ENCODE measurements at regions not wholly inside any gene's neighbourhood (a gene's known extent, or its start where the extent isn't known, plus 50 kb on each side); places are given as distances from the start of the nearest gene placed in this dataset.

GRCh38 chr2:48221846-48222516 is 92.5 kb upstream of the FOXN2 start:
- intact Hi-C loops (cut with DNase I), result no loop called here
- no peak for ATAC-seq

GRCh38 chr2:48227617-48228344 is 86.7 kb upstream of the FOXN2 start:
- peak; percentile 75 to 82 for ATAC-seq
- Histone ChIP-seq H3K27ac (no peak overlapping the region), H3K4me1 (peaks cover 4% of the 10 kb centered on the region), H3K27me3 (ENCODE audit: low read depth) (no peaks in the 10 kb centered on the region), H3K9me3 (no peaks in the 10 kb centered on the region), H3K36me3 (no peaks in the 10 kb centered on the region), H3K4me3 (no peak overlapping the region)
- intact Hi-C loops (cut with DNase I), result no loop called here
- DNase-seq, result no peak
- TF ChIP-seq CTCF (IDR thresholded peaks at IDR 0.05), result no peak

More at GRCh38 chr2:48221846-48222516, 92.5 kb upstream of the FOXN2 start:
- no peak overlapping the region for H3K4me3 ChIP-seq
- no peaks in the 10 kb centered on the region for H3K36me3 ChIP-seq
- no peak for TF ChIP-seq CTCF (IDR thresholded peaks at IDR 0.05)
- no peaks in the 10 kb centered on the region for H3K27me3 ChIP-seq (ENCODE audit: low read depth)
- peaks cover 4% of the 10 kb centered on the region for H3K4me1 ChIP-seq
- no peaks in the 10 kb centered on the region for H3K9me3 ChIP-seq
- no peak for DNase-seq
- H3K27ac ChIP-seq, result no peak overlapping the region

- no peak for ATAC-seq
- TF ChIP-seq CTCF (IDR thresholded peaks at IDR 0.05), result no peak
- no peaks in the 10 kb centered on the region for H3K9me3 ChIP-seq
- no peaks in the 10 kb centered on the region for H3K27me3 ChIP-seq (ENCODE audit: low read depth)
- H3K36me3 ChIP-seq, result no peaks in the 10 kb centered on the region
- peaks cover 4% of the 10 kb centered on the region for H3K4me1 ChIP-seq
- H3K27ac ChIP-seq, result no peak overlapping the region
- DNase-seq, result no peak
- H3K4me3 ChIP-seq, result no peak overlapping the region
- intact Hi-C loops (cut with DNase I), result no loop called here
Observed at GRCh38 chr2:48228345-48228684, 86.2 kb upstream of the FOXN2 start.

GRCh38 chr2:48229063-48229462 is 85.4 kb upstream of the FOXN2 start:
- no peak overlapping the region for H3K27ac ChIP-seq
- no peaks in the 10 kb centered on the region for H3K27me3 ChIP-seq (ENCODE audit: low read depth)
- H3K4me1 ChIP-seq, result peaks cover 4% of the 10 kb centered on the region
- no peaks in the 10 kb centered on the region for H3K36me3 ChIP-seq
- no peaks in the 10 kb centered on the region for H3K9me3 ChIP-seq
- intact Hi-C loops (cut with DNase I), result no loop called here
- DNase-seq, result no peak
- no peak overlapping the region for H3K4me3 ChIP-seq
- no peak for ATAC-seq
- no peak for TF ChIP-seq CTCF (IDR thresholded peaks at IDR 0.05)

GRCh38 chr2:48230834-48231233 is 83.6 kb upstream of the FOXN2 start:
- Histone ChIP-seq H3K27me3 (ENCODE audit: low read depth) (no peaks in the 10 kb centered on the region), H3K36me3 (no peaks in the 10 kb centered on the region), H3K4me3 (no peak overlapping the region), H3K4me1 (peaks cover 4% of the 10 kb centered on the region), H3K9me3 (no peaks in the 10 kb centered on the region), H3K27ac (no peak overlapping the region)
- TF ChIP-seq CTCF (IDR thresholded peaks at IDR 0.05), result no peak
- no peak for DNase-seq
- intact Hi-C loops (cut with DNase I), result loop anchor here (5.0 kb wide), 1 partner anchor 276 kb away; no protein-coding TSS in a partner anchor
- no peak for ATAC-seq
